ENCODE measurements at regions not wholly inside any gene's neighbourhood (a gene's known extent, or its start where the extent isn't known, plus 50 kb on each side); places are given as distances from the start of the nearest gene placed in this dataset.

- Histone ChIP-seq H3K27ac (ENCODE audit: low read depth in 1 of 2, low read length in 1 of 2) (no peak overlapping the region), H3K36me3 (ENCODE audit: control insufficient read depth in 4 of 4, insufficient read depth in 4 of 4, low read length in 4 of 4) (no peaks in the 10 kb centered on the region), H3K4me3 (no peak overlapping the region), H3K9ac (ENCODE audit: insufficient read depth in 1 of 2, low read length in 2 of 2) (no peak overlapping the region), H3K27me3 (ENCODE audit: control insufficient read depth in 3 of 3, insufficient read depth in 3 of 3, low read length in 2 of 3) (no peaks in the 10 kb centered on the region), H3K4me1 (ENCODE audit: control insufficient read depth in 5 of 5, insufficient read depth in 5 of 5, low read length in 5 of 5) (peaks cover 0 to 33% (median 8%) of the 10 kb centered on the region in 5 donors), H3K9me3 (ENCODE audit: control insufficient read depth in 4 of 4, insufficient read depth in 3 of 4, low read length in 3 of 4) (peaks cover 0 to 2% (median 0%) of the 10 kb centered on the region in 4 donors)
- WGBS, 2 donors: 92 to 95% methylated on average over 8 of the region's 8 CpGs
- ATAC-seq (ENCODE audit: insufficient read depth, low FRiP score) (no peak), DNase-seq (no peak)
- no peak for TF ChIP-seq CTCF (IDR thresholded peaks at IDR 0.05; ENCODE audit: control extremely low read depth, extremely low read depth)
Observed at GRCh38 chr5:54746346-54746745, 228.8 kb downstream of the SNX18 start.

- 70 to 83% methylated on average over 5 of the region's 5 CpGs for WGBS, 2 donors
- Histone ChIP-seq H3K4me1 (ENCODE audit: control insufficient read depth in 5 of 5, insufficient read depth in 5 of 5, low read length in 5 of 5) (peaks cover 0 to 33% (median 8%) of the 10 kb centered on the region in 5 donors), H3K9me3 (ENCODE audit: control insufficient read depth in 4 of 4, insufficient read depth in 3 of 4, low read length in 3 of 4) (no peaks in the 10 kb centered on the region), H3K27ac (ENCODE audit: low read depth in 1 of 2, low read length in 1 of 2) (no peak overlapping the region), H3K9ac (ENCODE audit: insufficient read depth in 1 of 2, low read length in 2 of 2) (no peak overlapping the region), H3K27me3 (ENCODE audit: control insufficient read depth in 3 of 3, insufficient read depth in 3 of 3, low read length in 2 of 3) (no peaks in the 10 kb centered on the region), H3K4me3 (no peak overlapping the region), H3K36me3 (ENCODE audit: control insufficient read depth in 4 of 4, insufficient read depth in 4 of 4, low read length in 4 of 4) (no peaks in the 10 kb centered on the region)
- TF ChIP-seq CTCF (IDR thresholded peaks at IDR 0.05; ENCODE audit: control extremely low read depth, extremely low read depth): no peak
- DNase-seq: no peak
- ATAC-seq (ENCODE audit: insufficient read depth, low FRiP score): no peak
Observed at GRCh38 chr5:54745599-54745998, 228.0 kb downstream of the SNX18 start.

GRCh38 chr5:54743997-54744788 is 226.6 kb downstream of the SNX18 start:
- Histone ChIP-seq H3K36me3 (ENCODE audit: control insufficient read depth in 4 of 4, insufficient read depth in 4 of 4, low read length in 4 of 4) (no peaks in the 10 kb centered on the region), H3K9me3 (ENCODE audit: control insufficient read depth in 4 of 4, insufficient read depth in 3 of 4, low read length in 3 of 4) (no peaks in the 10 kb centered on the region), H3K4me1 (ENCODE audit: control insufficient read depth in 5 of 5, insufficient read depth in 5 of 5, low read length in 5 of 5) (peaks cover 0 to 33% (median 8%) of the 10 kb centered on the region in 5 donors), H3K9ac (ENCODE audit: insufficient read depth in 1 of 2, low read length in 2 of 2) (peak overlapping the region in 1 of 2 donors; percentile 1), H3K27me3 (ENCODE audit: control insufficient read depth in 3 of 3, insufficient read depth in 3 of 3, low read length in 2 of 3) (no peaks in the 10 kb centered on the region), H3K4me3 (no peak overlapping the region), H3K27ac (ENCODE audit: low read depth in 1 of 2, low read length in 1 of 2) (peak overlapping the region in 1 of 2 donors; percentile 76)
- 38 to 46% methylated on average over 8 of the region's 8 CpGs for WGBS, 2 donors
- peak; percentile 28 for ATAC-seq (ENCODE audit: insufficient read depth, low FRiP score)
- peak; percentile 70 to 96 (median 93) for DNase-seq
- TF ChIP-seq CTCF (IDR thresholded peaks at IDR 0.05; ENCODE audit: control extremely low read depth, extremely low read depth): no peak

Data from lung (tissue), 11 donors.